MM.1S (cell line): ENCODE measurements at regions not wholly inside any gene's neighbourhood (a gene's known extent, or its start where the extent isn't known, plus 50 kb on each side); places are given as distances from the start of the nearest gene placed in this dataset.

ENCODE experiments used
- CTCF ChIP-seq: fragments of 300-600 bp; sonication (generic); IDR thresholded peaks from 2 replicates; pipeline ENCODE4 v1.5.1; 2016; ENCODE audit warnings: antibody characterized with exemption, low read length, mixed read lengths
- EZH2 ChIP-seq: fragments of 300-600 bp; sonication (generic); optimal IDR thresholded peaks from 2 replicates; pipeline ENCODE3; 2017; ENCODE audit warnings: low read depth, mild to moderate bottlenecking, antibody characterized with exemption, low read length, mixed read lengths
- EZH2phosphoT487 ChIP-seq: fragments of 300-600 bp; sonication (generic); IDR thresholded peaks from 2 replicates; pipeline ENCODE4 v1.6.1; 2018; ENCODE audit warnings: antibody characterized with exemption, low read length

- TF ChIP-seq CTCF (no peak), EZH2 (no peak), EZH2phosphoT487 (no peak)
Observed at GRCh38 chr6:103522045-103522444, 1337.7 kb downstream of the HACE1 start.
